ENCODE measurements at regions not wholly inside any gene's neighbourhood (a gene's known extent, or its start where the extent isn't known, plus 50 kb on each side); places are given as distances from the start of the nearest gene placed in this dataset.

GRCh38 chr16:14370736-14371234 is 259.3 kb downstream of the PARN start:
- H2BK15ac ChIP-seq (ENCODE audit: low read depth, low read length): no peak overlapping the region
- no peak overlapping the region for H3K14ac ChIP-seq (ENCODE audit: insufficient read depth, low read length)
- no peak for TF ChIP-seq CTCF (conservative IDR thresholded peaks at IDR 0.05)
- H3K27me3 ChIP-seq (ENCODE audit: insufficient read depth, low read length): no peaks in the 10 kb centered on the region
- no peak overlapping the region for H3T11ph ChIP-seq (ENCODE audit: low read length)
- H3K56ac ChIP-seq (ENCODE audit: insufficient read length, low read depth, low read length): no peak overlapping the region
- no peak overlapping the region for H2AFZ ChIP-seq (ENCODE audit: low read length)
- no peak overlapping the region for H3K23ac ChIP-seq (ENCODE audit: insufficient read length, low read depth, low read length)
- no peaks in the 10 kb centered on the region for H3K23me2 ChIP-seq (ENCODE audit: insufficient read length, low read depth, low read length, poor library complexity, severe bottlenecking)
- no peak overlapping the region for H3K4me2 ChIP-seq (ENCODE audit: insufficient read depth, insufficient read length, low read length)
- H3K4me1 ChIP-seq (ENCODE audit: insufficient read depth, low read length): no peaks in the 10 kb centered on the region
- peak overlapping the region in 1 of 3 experiments; percentile 7; a peak in 1 of 7 replicates for H3K27ac Mint-ChIP-seq
- no peaks in the 10 kb centered on the region for H3K9me3 Mint-ChIP-seq
- no peak overlapping the region for H3K9ac ChIP-seq (ENCODE audit: extremely low read depth, insufficient read length, low read length)
- H4K5ac ChIP-seq (ENCODE audit: insufficient read length, low read depth, low read length): no peak overlapping the region
- H3K4ac ChIP-seq (ENCODE audit: low read depth, low read length): no peak overlapping the region
- H2BK20ac ChIP-seq (ENCODE audit: low read depth, low read length, poor library complexity, severe bottlenecking): no peak overlapping the region
- H3K4me1 Mint-ChIP-seq: peaks cover 4 to 13% of the 10 kb centered on the region in 2 experiments; a peak in 2 of 4 replicates
- no peak overlapping the region for H2BK120ac ChIP-seq (ENCODE audit: low read depth, low read length, poor library complexity, severe bottlenecking)
- no peak overlapping the region for H2AK5ac ChIP-seq (ENCODE audit: insufficient read length, low read length)
- DNase-seq: no peak
- no peaks in the 10 kb centered on the region for H4K20me1 ChIP-seq (ENCODE audit: control insufficient read depth, insufficient read depth, insufficient read length)
- H4K8ac ChIP-seq (replicated peaks; ENCODE audit: insufficient read length, low read depth, low read length): no peak overlapping the region
- no peak overlapping the region for H3K27ac ChIP-seq (ENCODE audit: insufficient read length, low read depth, low read length)
- H3K18ac ChIP-seq (ENCODE audit: insufficient read length, low read depth, low read length): no peak overlapping the region
- WGBS (ENCODE audit: extremely low coverage, insufficient read length, low lambda C conversion rate): no CpG with 5 or more reads among the region's 7 CpGs
- H3K4me3 Mint-ChIP-seq: no peak overlapping the region
- no peaks in the 10 kb centered on the region for H3K36me3 Mint-ChIP-seq (ENCODE audit: insufficient read depth in 1 of 3, low read depth in 3 of 3)
- no peak overlapping the region for H2BK5ac ChIP-seq (ENCODE audit: insufficient read length, low read length)
- H3K9me3 ChIP-seq (ENCODE audit: control insufficient read depth, low read depth, low read length): no peaks in the 10 kb centered on the region
- H4K91ac ChIP-seq (ENCODE audit: insufficient read length, low read depth, low read length): no peak overlapping the region
- no peaks in the 10 kb centered on the region for H3K79me1 ChIP-seq (ENCODE audit: insufficient read depth, low read depth, low read length, poor library complexity, severe bottlenecking)
- H3K79me2 ChIP-seq (ENCODE audit: insufficient read depth, low read length): no peaks in the 10 kb centered on the region
- no peaks in the 10 kb centered on the region; the same call in none of the 2 replicates for H3K27me3 Mint-ChIP-seq (ENCODE audit: low read depth)
- no peak overlapping the region for H2BK12ac ChIP-seq (ENCODE audit: insufficient read length, low read depth, low read length)

Data from H9 (cell line).